OCI-LY1 (cell line): ENCODE measurements at regions not wholly inside any gene's neighbourhood (a gene's known extent, or its start where the extent isn't known, plus 50 kb on each side); places are given as distances from the start of the nearest gene placed in this dataset.

ENCODE experiments used
- EZH2 ChIP-seq: fragments of 200-600 bp; sonication (generic), shearing (Covaris generic); IDR thresholded peaks from 2 replicates; pipeline ENCODE4 v1.8.0; 2017; ENCODE audit warnings: borderline replicate concordance, mixed run types, mild to moderate bottlenecking, antibody characterized with exemption, low read length, moderate library complexity, mixed read lengths
- TF ChIP-seq, protein P1 (sequence below): fragments of 200-600 bp; sonication (generic), shearing (Covaris generic); IDR thresholded peaks from 2 replicates; pipeline ENCODE4 v1.5.1; 2017; ENCODE audit warnings: mild to moderate bottlenecking, antibody characterized with exemption, low read length, moderate library complexity, mixed read lengths

GRCh38 chr2:187853381-187853791 is 299.2 kb upstream of the TFPI start:
- TF ChIP-seq, protein P1, sequence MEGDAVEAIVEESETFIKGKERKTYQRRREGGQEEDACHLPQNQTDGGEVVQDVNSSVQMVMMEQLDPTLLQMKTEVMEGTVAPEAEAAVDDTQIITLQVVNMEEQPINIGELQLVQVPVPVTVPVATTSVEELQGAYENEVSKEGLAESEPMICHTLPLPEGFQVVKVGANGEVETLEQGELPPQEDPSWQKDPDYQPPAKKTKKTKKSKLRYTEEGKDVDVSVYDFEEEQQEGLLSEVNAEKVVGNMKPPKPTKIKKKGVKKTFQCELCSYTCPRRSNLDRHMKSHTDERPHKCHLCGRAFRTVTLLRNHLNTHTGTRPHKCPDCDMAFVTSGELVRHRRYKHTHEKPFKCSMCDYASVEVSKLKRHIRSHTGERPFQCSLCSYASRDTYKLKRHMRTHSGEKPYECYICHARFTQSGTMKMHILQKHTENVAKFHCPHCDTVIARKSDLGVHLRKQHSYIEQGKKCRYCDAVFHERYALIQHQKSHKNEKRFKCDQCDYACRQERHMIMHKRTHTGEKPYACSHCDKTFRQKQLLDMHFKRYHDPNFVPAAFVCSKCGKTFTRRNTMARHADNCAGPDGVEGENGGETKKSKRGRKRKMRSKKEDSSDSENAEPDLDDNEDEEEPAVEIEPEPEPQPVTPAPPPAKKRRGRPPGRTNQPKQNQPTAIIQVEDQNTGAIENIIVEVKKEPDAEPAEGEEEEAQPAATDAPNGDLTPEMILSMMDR = no peak
- TF ChIP-seq EZH2 = no peak
